ENCODE measurements at regions not wholly inside any gene's neighbourhood (a gene's known extent, or its start where the extent isn't known, plus 50 kb on each side); places are given as distances from the start of the nearest gene placed in this dataset.

- TF ChIP-seq EP300 (IDR thresholded peaks at IDR 0.05) (no peak), CTCF (IDR thresholded peaks at IDR 0.05) (no peak), POLR2A (IDR thresholded peaks at IDR 0.05) (no peak), POLR2AphosphoS5 (IDR thresholded peaks at IDR 0.05) (no peak)
Measured at GRCh38 chr12:13891902-13892301, 89.5 kb downstream of the GRIN2B start.
